ENCODE measurements at regions not wholly inside any gene's neighbourhood (a gene's known extent, or its start where the extent isn't known, plus 50 kb on each side); places are given as distances from the start of the nearest gene placed in this dataset.

DNA sequence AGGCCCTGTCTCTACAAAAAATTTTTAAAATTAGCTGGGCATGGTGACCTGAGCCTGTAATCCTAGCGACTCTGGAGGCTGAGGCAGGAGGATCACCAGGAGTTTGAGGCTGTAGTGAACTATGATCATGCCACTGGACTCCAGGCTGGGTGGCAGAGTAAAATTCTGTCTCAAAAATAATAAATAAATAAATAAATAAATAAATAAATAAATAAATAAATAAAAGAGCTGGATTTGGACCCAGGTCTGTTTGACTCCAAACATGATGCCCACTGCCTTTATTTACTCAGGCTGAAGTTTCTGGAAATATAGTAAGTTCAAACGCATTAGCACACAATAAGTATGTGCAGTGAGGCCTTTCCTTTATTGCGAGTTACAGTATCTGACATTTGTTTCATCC is 75.0 kb downstream of the THNSL2 start:
- TF ChIP-seq GATA1 (IDR thresholded peaks at IDR 0.05; ENCODE audit: low read depth, low read length), result no peak
- TF ChIP-seq POLR2A (IDR thresholded peaks at IDR 0.05; ENCODE audit: low read length), result no peak

Data from erythroblast (primary cell).